Coronary artery (tissue), 2 donors: ENCODE measurements at regions not wholly inside any gene's neighbourhood (a gene's known extent, or its start where the extent isn't known, plus 50 kb on each side); places are given as distances from the start of the nearest gene placed in this dataset.

Experiments
- DNase-seq: peaks from one replicate; pipeline ENCODE4 v3.0.0-alpha.2; 2017; ENCODE audit warnings: low spot score
- H3K27ac ChIP-seq, 2 donors: fragments of 200-600 bp; sonication (generic); one replicate each; pipeline ENCODE4 v1.5.1; 2016 to 2019
- H3K4me3 ChIP-seq: fragments of 200-600 bp; sonication (generic); 2 replicates; pipeline ENCODE4 v1.5.1; 2016; ENCODE audit warnings: mild to moderate bottlenecking, moderate library complexity
- TF ChIP-seq, protein P1 (sequence below): fragments of 200-600 bp; sonication (generic); IDR thresholded peaks from one replicate; pipeline ENCODE4 v1.5.1; 2019; ENCODE audit warnings: antibody characterized with exemption

DNA sequence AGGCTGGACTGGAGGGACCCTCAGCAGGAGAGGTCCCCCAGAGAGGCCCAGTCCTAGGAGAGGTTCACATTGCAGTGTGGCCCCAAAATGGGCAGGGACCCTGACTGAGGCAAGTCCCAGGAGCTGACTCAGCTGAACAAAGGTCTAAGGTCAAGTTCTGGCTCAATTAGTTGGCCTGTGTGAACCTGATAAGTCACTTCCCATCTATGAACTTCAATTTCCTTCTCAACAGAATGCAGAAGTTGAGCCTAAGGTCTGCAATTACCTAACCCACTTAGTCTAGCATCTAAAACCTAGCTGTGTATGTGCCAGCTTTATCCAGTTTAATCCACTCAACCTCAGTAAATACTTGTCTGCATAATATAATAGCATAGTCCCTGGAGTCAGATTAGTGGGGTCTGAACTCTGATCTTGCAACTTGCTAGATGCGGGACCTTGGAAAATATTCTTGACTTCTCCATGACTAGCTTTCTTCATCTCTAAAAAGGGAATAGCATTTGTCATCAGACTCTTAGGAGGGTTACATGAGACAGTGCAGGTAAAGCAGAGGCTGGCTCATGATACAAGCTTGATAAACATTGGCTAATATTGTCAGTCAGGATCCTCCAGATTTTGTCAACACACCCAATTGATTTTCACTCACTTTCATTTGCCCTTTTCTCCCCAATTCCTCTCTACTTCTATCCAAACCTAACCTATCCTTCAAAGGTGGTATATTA is 465.5 kb downstream of the INSC start:
- no peak overlapping the region for H3K27ac ChIP-seq
- no peak for DNase-seq
- TF ChIP-seq, protein P1, sequence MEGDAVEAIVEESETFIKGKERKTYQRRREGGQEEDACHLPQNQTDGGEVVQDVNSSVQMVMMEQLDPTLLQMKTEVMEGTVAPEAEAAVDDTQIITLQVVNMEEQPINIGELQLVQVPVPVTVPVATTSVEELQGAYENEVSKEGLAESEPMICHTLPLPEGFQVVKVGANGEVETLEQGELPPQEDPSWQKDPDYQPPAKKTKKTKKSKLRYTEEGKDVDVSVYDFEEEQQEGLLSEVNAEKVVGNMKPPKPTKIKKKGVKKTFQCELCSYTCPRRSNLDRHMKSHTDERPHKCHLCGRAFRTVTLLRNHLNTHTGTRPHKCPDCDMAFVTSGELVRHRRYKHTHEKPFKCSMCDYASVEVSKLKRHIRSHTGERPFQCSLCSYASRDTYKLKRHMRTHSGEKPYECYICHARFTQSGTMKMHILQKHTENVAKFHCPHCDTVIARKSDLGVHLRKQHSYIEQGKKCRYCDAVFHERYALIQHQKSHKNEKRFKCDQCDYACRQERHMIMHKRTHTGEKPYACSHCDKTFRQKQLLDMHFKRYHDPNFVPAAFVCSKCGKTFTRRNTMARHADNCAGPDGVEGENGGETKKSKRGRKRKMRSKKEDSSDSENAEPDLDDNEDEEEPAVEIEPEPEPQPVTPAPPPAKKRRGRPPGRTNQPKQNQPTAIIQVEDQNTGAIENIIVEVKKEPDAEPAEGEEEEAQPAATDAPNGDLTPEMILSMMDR: no peak
- H3K4me3 ChIP-seq: no peak overlapping the region

DNA sequence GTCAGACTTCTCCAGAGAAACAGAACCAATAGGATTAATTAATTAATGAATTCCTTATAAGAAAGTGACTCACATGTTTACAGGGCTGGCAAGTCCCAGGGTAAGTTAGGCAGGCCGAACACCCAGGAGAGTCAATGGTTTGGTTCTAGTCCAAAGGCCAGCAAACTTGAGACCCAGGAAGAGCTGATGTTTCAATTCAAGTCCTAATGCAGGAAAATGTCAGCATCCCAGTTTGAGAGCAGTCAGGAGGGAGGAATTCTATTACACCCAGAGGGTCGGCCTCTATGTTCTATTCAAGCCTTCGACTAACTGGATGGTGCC is 466.0 kb downstream of the INSC start:
- TF ChIP-seq, protein P1: no peak
- no peak overlapping the region for H3K27ac ChIP-seq
- no peak for DNase-seq

DNA sequence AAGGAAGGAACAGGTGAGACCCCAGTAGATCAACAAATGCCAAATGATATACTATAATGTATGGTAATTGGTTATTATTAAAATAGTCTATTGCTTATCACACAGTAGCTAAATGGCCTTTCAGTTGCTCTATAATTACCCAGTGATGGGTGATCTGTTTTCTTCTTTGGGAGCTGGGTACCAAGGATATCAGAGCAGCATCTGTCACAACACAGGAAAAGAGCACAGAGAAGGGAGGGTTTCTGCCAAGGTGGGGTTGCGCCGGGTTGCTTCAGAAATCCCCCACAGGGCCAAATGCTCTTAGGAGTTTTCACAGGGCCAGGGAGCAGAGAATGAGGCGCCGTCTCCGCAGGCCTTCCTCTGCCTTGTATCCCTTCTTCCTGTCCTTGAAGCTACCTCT is 469.4 kb downstream of the INSC start:
- TF ChIP-seq, protein P1: no peak
- Histone ChIP-seq H3K27ac (no peak overlapping the region), H3K4me3 (no peak overlapping the region)
- no peak for DNase-seq

More for the DNA sequence above, 466.0 kb downstream of the INSC start:
- H3K4me3 ChIP-seq: no peak overlapping the region

DNA sequence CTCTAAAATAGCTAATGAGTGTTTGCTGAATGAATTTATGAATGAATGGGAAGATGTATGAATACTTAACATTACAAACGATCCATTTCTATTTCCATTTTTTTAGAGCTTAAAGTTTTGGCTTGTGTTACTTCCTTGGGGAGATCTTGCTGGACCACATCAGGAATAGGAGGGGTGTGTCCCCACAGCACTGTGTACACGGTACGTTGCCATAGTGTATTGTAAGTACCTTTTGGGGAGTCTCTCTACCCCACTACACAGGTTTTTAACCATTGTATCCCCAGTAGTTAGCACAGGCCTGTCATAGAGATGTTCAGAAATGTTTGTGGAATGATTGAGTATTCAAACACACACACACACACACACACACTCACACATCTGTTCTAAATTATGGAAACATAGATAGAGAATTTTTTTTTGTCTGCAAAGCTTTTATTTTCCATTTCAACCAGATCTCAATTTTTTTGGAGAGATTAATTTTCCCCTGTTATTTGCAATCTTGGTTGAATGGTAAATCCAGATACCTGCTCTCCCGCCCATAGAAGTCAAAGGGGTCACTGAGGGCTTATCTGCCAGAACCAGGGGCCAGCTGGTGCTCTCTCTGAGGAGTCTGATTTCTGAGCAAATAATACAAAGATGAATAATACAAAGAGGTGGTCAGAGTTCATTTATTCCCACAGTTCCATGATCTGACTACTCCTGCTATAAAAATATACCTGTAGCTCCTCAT is 471.0 kb downstream of the INSC start:
- TF ChIP-seq, protein P1: no peak
- no peak overlapping the region for H3K4me3 ChIP-seq
- H3K27ac ChIP-seq: no peak overlapping the region
- DNase-seq: no peak

DNA sequence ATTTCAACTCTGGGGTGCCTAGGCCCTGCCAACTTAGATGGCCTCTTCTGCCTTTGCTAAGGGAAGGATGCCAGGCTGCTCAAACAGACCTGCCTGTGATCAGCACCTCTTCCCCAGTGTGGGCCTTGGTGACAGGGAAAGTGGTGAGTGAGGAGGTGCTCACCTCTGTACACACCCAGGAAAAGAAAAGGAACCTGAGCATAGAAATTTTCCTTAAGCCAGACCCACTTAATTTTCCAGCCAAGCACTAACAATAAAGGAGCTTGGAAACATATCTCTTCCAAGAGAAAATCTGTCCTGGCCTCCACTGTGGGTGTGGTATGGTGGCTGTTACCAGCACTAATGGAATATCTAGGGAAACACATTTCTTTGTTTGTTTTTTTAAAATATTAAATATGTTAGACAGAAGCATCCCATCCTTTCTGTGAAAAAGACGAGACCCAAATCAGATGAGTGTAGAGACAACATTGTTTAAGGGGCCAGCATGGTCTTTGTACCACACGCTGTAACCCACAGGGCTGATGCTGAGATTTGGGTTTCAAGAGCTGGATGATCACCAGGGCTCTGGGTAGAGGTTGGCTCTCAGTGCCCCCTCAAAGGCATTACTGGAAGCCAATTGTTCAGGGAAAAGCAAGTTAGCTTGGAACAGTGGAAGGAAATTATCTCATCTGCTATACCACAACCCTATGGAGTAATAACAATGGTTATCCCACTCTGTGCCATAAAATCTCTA is 472.2 kb downstream of the INSC start:
- TF ChIP-seq, protein P1: no peak
- DNase-seq: no peak
- Histone ChIP-seq H3K27ac (no peak overlapping the region), H3K4me3 (no peak overlapping the region)

DNA sequence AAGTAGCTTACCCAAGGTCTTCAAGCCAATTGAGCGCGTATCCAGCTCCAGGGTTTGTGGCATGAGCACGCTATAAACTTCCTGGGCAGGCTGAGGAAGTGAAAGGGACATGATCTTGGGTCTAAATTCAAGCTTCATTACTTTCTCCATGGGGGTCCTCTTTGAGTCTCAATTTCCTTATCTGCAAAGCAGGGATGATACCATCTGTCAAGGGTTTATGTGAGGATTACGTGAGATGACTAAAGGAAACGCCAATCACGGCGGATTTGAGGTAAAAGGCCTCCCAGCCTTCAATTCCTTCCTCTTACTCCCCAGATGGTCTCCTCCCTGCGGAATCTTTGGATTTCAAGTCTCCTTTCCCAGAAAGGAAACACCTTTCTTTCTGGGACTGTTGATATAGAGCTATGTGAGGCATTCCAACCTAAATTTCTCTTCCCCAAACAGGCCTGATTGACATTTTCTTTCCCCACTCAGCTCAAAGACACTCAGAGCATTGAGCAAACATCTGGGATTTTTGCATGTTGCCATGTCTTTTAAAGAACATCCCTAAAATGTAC is 474.4 kb downstream of the INSC start:
- Histone ChIP-seq H3K4me3 (no peak overlapping the region), H3K27ac (no peak overlapping the region)
- DNase-seq: no peak
- TF ChIP-seq, protein P1: no peak
